ENCODE measurements at regions not wholly inside any gene's neighbourhood (a gene's known extent, or its start where the extent isn't known, plus 50 kb on each side); places are given as distances from the start of the nearest gene placed in this dataset.

DNA sequence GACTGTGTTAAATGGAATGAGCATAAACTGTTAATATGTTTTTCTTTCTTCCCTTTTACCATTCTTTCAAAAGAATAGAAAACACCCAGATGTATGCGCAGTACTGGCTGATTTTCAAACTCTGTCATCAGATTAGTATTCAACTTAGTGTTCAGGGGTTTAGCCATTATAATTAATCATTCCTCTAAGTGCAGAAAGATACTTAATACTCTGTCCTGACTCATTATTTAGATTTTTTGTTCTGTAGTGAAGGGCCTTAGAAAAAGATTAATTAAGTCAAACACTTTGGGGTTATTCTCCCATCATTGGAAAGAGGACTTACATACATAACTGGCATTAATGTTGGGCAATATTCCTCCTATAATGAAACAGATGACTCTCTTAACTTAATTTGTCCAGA lies 1316.7 kb upstream of the SLC10A2 start:
- no peaks in the 10 kb centered on the region for H3K27me3 ChIP-seq (replicated peaks in 1 of 4; ENCODE audit: control insufficient read depth in 3 of 4, extremely low read depth in 1 of 4, insufficient read depth in 3 of 4, low read length in 3 of 4)
- WGBS, 2 experiments (ENCODE audit: extremely low coverage in 1 of 2, insufficient coverage in 1 of 2, insufficient read length in 1 of 2, insufficient replicate concordance in 2 of 2, low coverage in 1 of 2, low lambda C conversion rate in 2 of 2, missing lambda C conversion rate in 1 of 2): 100% methylated on average over 1 of the region's 1 CpG; no CpG with 5 or more reads in 1 of the 2 experiments
- H3K18ac ChIP-seq (ENCODE audit: extremely low read depth, low read length): no peak overlapping the region
- FAIRE-seq (no peak), DNase-seq (ENCODE audit: low read depth in 1 of 2, low spot score in 2 of 2) (no peak)
- peaks cover 3 to 8% of the 10 kb centered on the region in 2 experiments; a peak in 2 of 4 replicates for H3K9me3 ChIP-seq (ENCODE audit: insufficient read depth in 2 of 2, low read depth in 1 of 2, low read length in 1 of 2)
- no peak overlapping the region for H3K14ac ChIP-seq (ENCODE audit: insufficient read length)
- no peak overlapping the region for H2AK5ac ChIP-seq (ENCODE audit: low read depth, low read length)
- ChIA-PET POLR2A (ENCODE audit: partially characterized antibody) (no interaction called here), CTCF (ENCODE audit: partially characterized antibody) (no interaction called here)
- H3K27ac ChIP-seq (ENCODE audit: low read depth, low read length): no peak overlapping the region
- no peaks in the 10 kb centered on the region for H3K4me1 ChIP-seq (replicated peaks in 1 of 4; ENCODE audit: control insufficient read depth in 3 of 4, insufficient read depth in 4 of 4, low read length in 3 of 4)
- no peak overlapping the region for H3K4ac ChIP-seq (replicated peaks; ENCODE audit: insufficient read length, low read depth, low read length)
- no peak overlapping the region for H2BK15ac ChIP-seq (ENCODE audit: low read length)
- no peak overlapping the region for H3K56ac ChIP-seq (replicated peaks; ENCODE audit: insufficient read length, low read depth, low read length)
- H4K91ac ChIP-seq (replicated peaks; ENCODE audit: insufficient read length, low read length): no peak overlapping the region
- H4K20me1 ChIP-seq (replicated peaks in 1 of 2; ENCODE audit: control insufficient read depth in 1 of 2, insufficient read depth in 2 of 2, low read length in 2 of 2): no peaks in the 10 kb centered on the region
- no peak overlapping the region for H4K5ac ChIP-seq (ENCODE audit: insufficient read length, low read depth, low read length)
- no peak overlapping the region for H2BK12ac ChIP-seq (ENCODE audit: low read depth, low read length)
- H3K23me2 ChIP-seq (ENCODE audit: low read depth, low read length): no peaks in the 10 kb centered on the region
- H2BK20ac ChIP-seq (ENCODE audit: low read length): no peak overlapping the region
- H3K23ac ChIP-seq (ENCODE audit: insufficient read length): no peak overlapping the region
- H4K8ac ChIP-seq (ENCODE audit: extremely low read depth, insufficient read depth, low read length): no peak overlapping the region
- no peak overlapping the region for H3K9ac ChIP-seq (replicated peaks in 1 of 4; ENCODE audit: extremely low read depth in 1 of 4, low read depth in 3 of 4, low read length in 3 of 4)
- no peak overlapping the region for H2BK5ac ChIP-seq (ENCODE audit: low read depth, low read length)
- H3K79me1 ChIP-seq (ENCODE audit: low read depth, low read length): no peaks in the 10 kb centered on the region
- no peak overlapping the region for H3K4me3 ChIP-seq (ENCODE audit: extremely low read depth in 1 of 4, insufficient read depth in 2 of 4, low read depth in 3 of 4, low read length in 4 of 4)
- H3K4me2 ChIP-seq (ENCODE audit: insufficient read depth in 1 of 2, low read depth in 2 of 2, low read length in 2 of 2): no peak overlapping the region
- no peak overlapping the region for H2BK120ac ChIP-seq (replicated peaks; ENCODE audit: low read depth, low read length)
- no peak overlapping the region for H2AFZ ChIP-seq (ENCODE audit: low read length)
- no peaks in the 10 kb centered on the region for H3K36me3 ChIP-seq (ENCODE audit: control insufficient read depth in 2 of 4, insufficient read depth in 4 of 4, low read length in 3 of 4)
- H3K79me2 ChIP-seq (ENCODE audit: control insufficient read depth in 1 of 2, insufficient read depth in 2 of 2, low read length in 2 of 2): no peaks in the 10 kb centered on the region
- TF ChIP-seq SIX5 (IDR thresholded peaks at IDR 0.05; ENCODE audit: low read depth, low read length): no peak
- no peak for TF ChIP-seq SP4 (IDR thresholded peaks at IDR 0.05; ENCODE audit: low read length)
- TF ChIP-seq CEBPB (IDR thresholded peaks at IDR 0.05; ENCODE audit: low read depth, low read length): no peak
- TF ChIP-seq JUN (IDR thresholded peaks at IDR 0.05; ENCODE audit: low read depth, low read length): no peak
- TF ChIP-seq CHD2 (IDR thresholded peaks at IDR 0.05; ENCODE audit: low read length): no peak
- no peak for TF ChIP-seq SP1 (IDR thresholded peaks at IDR 0.05; ENCODE audit: low read depth, low read length)
- no peak for TF ChIP-seq RFX5 (IDR thresholded peaks at IDR 0.05; ENCODE audit: borderline replicate concordance, low read depth, low read length)
- no peak for TF ChIP-seq TBP (IDR thresholded peaks at IDR 0.05; ENCODE audit: low read depth, low read length)
- TF ChIP-seq NANOG (IDR thresholded peaks at IDR 0.05; ENCODE audit: insufficient read depth, low read depth, low read length, poor library complexity, severe bottlenecking): no peak
- TF ChIP-seq RAD21 (IDR thresholded peaks at IDR 0.05 in 1 of 2, conservative IDR thresholded peaks at IDR 0.05 in 1 of 2; ENCODE audit: low read depth in 2 of 2, low read length in 2 of 2): no peak
- no peak for TF ChIP-seq GABPA (IDR thresholded peaks at IDR 0.05; ENCODE audit: borderline replicate concordance, insufficient read depth, low read length)
- TF ChIP-seq SRF (IDR thresholded peaks at IDR 0.05; ENCODE audit: low read depth, low read length): no peak
- TF ChIP-seq TEAD4 (IDR thresholded peaks at IDR 0.05; ENCODE audit: low read depth, low read length): no peak
- TF ChIP-seq POLR2A (IDR thresholded peaks at IDR 0.05; ENCODE audit: control extremely low read depth in 1 of 2, low read depth in 2 of 2, low read length in 2 of 2): no peak
- TF ChIP-seq ATF2 (IDR thresholded peaks at IDR 0.05; ENCODE audit: low read length): no peak
